Pulmonary artery endothelial cell (primary cell): ENCODE measurements at regions not wholly inside any gene's neighbourhood (a gene's known extent, or its start where the extent isn't known, plus 50 kb on each side); places are given as distances from the start of the nearest gene placed in this dataset.
A peak's percentile ranks its signal among the peaks of the same experiment; 100 is the strongest.

Source experiments
- DNase-seq: peaks from one replicate; pipeline ENCODE4 v3.0.0-alpha.2; 2011; ENCODE audit warnings: low read depth, low spot score

- no peak for DNase-seq
These were observed 321.8 kb downstream of the SNAPC1 start for GRCh38 chr14:62084020-62084419.

GRCh38 chr14:62087191-62087590 lies 325.0 kb downstream of the SNAPC1 start:
- no peak for DNase-seq

GRCh38 chr14:62093736-62094135 lies 331.5 kb downstream of the SNAPC1 start:
- no peak for DNase-seq

DNA sequence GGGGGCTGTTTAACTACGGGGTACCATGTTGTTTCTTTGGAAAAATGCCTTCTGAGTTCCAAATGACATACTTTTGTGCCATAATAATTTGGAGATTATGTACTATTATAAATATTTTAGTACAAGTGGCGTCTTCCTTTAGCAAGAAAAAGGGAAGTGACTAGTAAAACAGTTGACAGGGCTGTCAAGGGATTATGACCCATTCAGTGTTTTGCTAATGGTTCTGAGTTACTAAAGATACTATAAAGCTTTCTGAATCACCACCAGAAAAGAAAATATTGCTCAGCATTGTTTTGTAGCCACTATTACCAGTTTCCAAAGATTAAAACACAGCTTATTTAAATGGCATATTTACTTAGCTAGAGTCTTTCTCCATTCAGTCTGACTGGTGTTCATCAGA lies 334.9 kb downstream of the SNAPC1 start:
- DNase-seq = no peak

DNA sequence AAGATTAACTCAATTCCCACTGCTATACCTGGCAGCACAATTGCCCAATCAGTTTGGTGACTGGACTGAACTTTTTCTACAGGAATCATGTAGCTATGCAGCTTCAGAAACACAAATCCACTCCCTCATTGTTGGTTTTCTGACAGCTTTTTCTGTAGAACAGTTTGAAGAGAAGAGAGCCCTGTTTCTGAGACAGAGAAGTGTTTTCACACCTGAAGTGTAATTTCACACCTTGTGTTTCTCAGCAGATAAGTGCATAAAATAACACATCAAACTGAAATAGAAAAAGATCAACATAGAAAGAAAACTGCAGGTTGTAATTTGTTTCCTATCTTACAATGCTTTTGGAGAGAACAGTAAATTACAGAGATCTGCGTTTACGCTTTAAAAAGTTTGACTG lies 335.6 kb downstream of the SNAPC1 start:
- DNase-seq = no peak

DNA sequence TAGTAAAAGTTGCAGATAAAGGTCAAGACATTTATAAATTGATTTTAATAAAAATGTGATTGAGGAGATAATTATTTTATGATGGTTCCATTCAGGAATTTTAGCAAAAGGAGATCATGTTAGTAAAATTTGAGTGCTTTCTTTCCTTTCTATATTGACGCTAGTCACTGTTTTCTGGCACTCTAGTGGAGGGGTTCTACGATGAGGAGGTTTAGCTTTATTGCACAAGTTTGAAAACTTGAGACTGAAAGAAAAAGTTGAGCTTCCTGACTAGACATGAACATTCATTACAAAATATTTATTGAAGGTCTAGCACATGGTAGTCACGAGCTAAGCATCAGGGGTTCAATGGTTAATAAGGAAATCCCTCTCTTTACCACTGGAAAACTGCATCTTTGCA lies 336.1 kb downstream of the SNAPC1 start:
- no peak for DNase-seq

GRCh38 chr14:62099091-62099490 lies 336.9 kb downstream of the SNAPC1 start:
- DNase-seq = no peak

- DNase-seq = no peak
These were observed 339.0 kb downstream of the SNAPC1 start for GRCh38 chr14:62101189-62101588.

GRCh38 chr14:62101673-62102348 lies 339.6 kb downstream of the SNAPC1 start:
- DNase-seq = no peak

DNA sequence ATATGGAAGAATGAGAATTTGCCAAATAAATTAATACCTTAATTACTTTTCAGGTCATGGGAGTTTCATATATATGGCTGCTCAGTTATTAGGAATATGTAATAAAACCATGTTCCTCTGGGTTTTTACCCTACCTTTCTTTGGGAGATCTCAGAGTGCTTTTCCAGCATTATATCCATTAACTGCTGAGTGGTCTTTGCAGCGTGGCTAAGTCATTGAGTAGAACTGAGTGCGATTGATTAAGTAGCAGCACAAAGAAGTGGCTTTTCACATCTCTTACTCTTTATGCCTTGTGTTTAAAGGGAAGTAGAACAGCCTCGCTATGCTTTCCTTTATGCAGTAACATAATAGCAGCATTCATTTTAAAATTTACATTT lies 340.1 kb downstream of the SNAPC1 start:
- DNase-seq = no peak

GRCh38 chr14:62103464-62103863 lies 341.2 kb downstream of the SNAPC1 start:
- no peak for DNase-seq

DNA sequence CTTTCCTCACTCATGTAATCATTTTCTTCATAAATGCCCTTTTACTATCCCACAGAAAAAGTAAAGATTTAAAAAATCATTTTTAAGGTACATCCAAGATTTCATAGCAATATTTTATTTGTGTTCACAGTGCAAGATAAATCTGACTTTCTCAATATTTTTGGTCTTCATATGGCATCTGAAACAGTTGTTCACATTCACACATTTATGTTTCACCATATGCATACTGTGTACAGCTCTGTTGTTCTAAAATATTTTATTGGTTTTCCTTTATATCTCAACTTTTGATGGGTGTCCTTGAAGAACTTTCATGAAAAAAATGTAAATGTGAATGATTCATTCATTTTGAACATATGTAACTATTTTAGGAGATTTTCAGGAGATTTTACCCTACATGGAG lies 348.7 kb downstream of the SNAPC1 start:
- no peak for DNase-seq

DNA sequence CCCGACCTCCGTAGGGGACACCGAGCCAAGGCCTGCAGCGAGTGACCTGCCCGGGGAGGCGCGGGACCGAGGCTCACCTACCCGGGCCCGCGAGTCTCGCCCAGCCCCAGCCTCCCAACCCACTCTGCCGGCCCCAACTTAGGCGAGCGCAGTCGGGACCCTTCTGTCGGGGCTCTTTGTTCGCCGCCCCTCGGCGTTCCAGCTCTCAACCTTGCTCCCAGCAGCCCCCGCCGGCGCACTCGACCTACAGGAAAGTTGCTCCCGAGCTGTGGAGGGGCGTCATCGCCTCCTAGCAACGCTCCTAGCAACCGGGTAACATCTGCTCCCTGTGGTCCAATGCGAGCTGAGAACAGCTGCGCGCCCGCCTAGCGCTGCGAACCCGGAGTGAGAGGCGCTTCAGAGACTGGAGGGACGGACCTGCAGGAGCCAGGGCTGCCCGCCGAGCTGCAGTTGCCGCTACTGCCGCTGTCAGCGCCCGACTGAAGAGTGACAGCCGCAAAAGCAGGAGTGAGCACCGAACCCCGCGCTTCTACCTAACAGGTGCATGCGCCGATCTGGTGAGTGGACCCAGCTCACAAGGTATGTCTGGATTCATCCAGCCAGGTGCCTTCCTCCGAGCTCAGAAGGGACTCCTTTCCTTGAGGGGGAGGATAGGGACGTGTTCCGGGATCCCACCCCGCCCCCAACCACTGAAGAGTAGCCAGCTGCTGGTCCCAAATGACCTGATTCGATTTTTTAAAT lies 355.0 kb downstream of the SNAPC1 start:
- DNase-seq = peak; percentile 5

GRCh38 chr14:62117751-62118105 lies 355.5 kb downstream of the SNAPC1 start:
- no peak for DNase-seq

DNA sequence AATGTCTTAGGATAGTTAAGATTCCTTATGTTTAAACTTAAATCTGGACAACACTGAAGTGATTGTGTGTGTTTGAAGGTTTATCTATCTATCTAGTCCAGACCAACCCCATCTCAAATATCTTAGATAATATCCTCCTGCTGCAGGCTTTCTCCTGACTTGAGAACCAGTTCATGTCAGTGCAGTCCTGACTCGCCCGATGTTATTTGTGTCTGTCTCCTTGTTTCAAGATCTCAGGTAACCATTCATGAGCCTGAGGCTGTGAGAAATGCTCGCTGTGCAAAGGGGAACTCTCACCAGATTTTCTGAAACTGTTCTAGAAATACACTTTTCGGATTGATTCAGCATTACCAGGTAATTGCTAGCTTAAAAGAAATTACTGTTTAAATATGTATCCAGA lies 356.2 kb downstream of the SNAPC1 start:
- no peak for DNase-seq

- no peak for DNase-seq
These were observed 356.7 kb downstream of the SNAPC1 start for GRCh38 chr14:62118871-62119270.

DNA sequence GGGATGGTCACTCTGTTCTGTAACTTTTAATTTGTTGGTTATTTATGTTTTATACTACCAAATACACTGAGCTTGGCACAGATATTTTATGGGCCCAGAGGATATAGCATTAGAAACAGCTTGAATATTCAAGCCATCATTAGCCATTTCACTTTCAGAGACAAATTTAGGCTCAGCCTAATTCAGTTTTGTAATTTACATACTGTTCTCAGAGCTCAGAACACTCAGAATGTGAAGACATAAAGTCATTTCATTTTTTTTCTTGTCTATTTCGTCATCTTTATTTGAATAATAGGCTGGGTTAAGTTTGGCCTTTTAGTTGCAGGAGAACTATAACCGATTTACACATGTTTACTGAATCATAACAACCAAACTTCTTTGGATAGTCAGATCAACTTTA lies 361.7 kb downstream of the SNAPC1 start:
- no peak for DNase-seq

- DNase-seq = no peak
These were observed 363.6 kb downstream of the SNAPC1 start for GRCh38 chr14:62125793-62126192.

- DNase-seq = peak; percentile 17
These were observed 364.8 kb downstream of the SNAPC1 start for GRCh38 chr14:62126879-62127478.

DNA sequence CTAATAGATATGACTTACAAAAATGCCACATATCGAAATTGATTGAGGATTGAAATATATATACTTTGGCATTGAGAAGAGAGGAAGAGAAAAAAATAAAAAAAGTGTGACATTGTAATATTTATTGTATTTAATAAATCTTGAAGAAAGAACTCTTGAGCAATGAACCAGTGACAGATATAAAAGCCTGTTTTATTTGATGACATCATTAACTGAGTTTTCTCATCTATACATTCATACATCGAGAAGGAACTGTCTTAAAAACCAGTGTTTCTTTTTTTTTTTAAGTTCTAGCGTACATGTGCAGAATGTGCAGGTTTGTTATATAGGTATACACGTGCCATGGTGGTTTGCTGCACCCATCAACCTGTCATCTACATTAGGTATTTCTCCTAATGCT lies 368.2 kb downstream of the SNAPC1 start:
- DNase-seq = no peak

GRCh38 chr14:62133776-62134550 lies 371.7 kb downstream of the SNAPC1 start:
- no peak for DNase-seq

GRCh38 chr14:62138593-62138992 lies 376.4 kb downstream of the SNAPC1 start:
- no peak for DNase-seq
